ENCODE measurements at regions not wholly inside any gene's neighbourhood (a gene's known extent, or its start where the extent isn't known, plus 50 kb on each side); places are given as distances from the start of the nearest gene placed in this dataset.

DNA sequence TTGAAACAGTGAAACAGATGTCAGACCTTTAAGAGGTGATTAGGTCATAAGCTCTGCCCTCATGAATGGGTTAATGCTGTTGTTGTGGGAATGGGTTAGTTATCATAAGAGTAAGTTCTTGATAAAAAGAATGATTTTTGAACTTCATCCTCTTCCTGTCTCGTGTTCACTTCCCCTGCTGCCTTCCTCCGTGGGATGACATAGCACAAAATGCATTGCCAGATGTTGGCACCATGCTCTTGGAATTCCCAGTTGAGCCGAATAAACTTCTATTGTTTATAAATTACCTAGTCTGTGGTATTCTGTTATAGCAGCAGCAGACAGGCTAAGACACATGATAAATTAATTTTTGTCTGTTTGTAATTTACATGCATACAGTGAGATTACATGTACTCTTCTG, 112.0 kb upstream of the LRRC7 start:
- no peak for DNase-seq

DNA sequence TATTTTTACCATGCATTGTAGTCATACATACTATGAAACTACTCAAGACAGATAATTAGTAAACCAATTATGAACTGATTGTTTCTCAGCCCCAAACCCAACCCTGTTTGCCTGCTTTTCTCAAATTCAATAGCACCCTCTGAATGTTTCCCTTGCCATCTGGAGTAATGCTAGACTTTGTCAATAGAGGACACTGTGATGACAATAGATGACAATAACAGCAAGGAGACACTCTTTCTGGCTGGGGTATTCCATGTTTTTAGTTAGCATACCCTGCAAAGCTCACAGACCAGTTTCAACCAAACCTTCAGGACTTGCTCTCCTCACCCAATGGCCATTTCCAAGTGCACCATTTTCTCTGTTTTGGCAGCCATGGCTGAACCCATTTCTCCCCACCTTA, 108.5 kb upstream of the LRRC7 start:
- DNase-seq, result no peak

DNA sequence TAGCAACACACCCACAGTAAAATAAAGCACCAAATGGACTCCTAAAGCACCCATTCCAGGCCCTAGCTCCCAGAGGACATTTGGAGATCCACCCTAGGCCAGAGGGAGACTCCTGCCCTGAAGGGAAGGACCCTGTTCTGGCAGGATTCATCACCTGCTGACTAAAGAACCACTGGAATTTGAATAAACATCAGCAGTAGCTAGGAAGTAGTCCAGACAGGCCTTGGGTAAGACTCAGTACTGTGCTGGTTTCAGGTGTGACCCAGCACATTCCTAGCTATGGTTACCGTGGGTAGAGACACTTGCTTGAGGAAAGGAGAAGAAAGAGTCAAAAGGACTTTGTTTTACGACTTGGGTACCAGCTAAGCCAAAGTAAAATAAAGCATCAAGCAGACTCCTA, 92.7 kb upstream of the LRRC7 start:
- DNase-seq, result no peak

DNA sequence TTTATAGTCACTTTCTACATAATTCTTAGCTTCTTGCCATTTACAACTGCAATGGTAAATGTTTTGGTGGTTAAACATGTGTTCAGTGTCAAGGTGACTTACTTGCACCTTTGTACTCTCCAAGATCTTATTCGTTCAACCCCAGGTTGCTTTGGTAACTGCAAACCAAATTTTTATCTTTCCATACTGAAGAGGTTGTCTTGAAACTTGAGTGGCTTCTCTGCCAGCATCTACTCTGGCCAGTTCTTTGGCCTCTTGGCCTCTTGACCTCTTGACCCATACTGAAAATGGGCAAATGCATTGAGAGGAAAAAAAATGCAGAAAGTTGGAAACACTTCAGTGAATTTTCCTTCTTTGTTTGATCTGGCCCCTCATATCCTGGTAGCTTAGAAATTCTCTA, 88.0 kb upstream of the LRRC7 start:
- no peak for DNase-seq

DNA sequence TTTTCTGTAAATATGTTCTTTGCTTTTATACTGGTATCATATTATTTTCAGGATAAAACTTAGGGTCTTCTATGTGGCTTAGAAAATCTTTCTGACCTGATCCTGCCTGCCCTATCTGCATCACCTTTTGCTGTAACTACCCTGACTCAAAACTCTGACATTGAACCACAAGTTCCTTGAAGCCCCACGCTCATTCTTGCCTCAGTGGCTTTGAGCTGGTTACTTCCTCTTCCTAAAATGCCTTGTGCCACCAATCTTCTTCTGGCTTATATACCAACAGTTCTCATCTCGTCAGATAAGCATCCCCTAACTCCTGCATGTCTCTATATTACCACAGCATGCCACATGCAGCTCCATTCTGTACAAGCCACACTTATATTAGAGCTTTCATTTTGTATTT, 84.5 kb upstream of the LRRC7 start:
- DNase-seq, result no peak

DNA sequence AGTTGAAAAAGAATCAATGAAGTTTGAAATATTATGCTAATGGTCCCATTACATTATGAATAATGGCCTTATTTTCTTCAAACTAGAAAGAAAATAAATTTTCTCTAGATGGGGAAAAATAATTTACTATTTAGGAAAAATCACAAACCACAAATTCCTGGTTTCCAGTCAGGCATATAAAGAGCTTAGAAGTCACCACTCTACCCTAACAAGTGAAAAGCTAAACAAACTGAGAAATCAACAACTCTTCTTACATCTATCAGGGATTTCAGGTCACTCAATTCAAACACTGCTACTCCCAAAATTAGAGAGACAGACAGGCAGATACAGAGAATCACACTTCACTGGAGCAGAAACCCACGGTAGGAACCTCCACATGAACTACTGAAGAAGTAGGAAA, 82.1 kb upstream of the LRRC7 start:
- no peak for DNase-seq

DNA sequence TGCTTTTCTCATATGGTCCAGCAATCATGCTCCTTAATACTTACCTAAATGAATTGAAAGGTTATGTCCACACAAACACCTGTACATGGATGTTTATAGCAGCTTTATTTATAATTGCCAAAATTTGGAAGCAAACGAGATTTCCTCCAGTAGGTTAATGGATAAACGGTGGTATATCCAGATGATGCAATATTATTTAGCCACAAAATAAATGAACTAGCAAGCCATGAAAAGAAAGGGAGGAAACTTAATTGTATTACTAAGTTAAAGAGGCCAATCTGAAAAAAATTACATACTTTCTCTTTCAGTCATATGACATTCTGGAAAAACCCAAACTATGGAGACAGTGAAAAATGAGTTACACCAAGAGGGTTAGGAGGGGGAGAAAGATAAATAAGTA, 76.3 kb upstream of the LRRC7 start:
- DNase-seq, result no peak

DNA sequence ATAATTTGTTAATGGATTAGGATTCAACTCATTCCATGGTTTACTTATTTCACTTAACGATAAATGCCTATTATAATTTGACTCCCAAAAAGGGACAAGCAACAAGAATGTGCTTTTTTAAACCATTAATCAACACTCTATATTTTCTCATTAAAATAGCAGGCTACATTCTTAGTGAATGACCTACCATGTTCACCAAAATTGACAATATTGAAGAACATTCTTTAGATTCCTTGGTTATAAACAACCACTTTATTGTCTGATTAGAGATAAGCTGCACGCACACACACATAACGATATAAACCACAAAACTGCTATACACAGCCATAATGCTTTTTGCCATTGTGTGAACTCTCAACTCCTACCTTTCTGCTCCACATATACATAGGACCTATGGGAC, 75.4 kb upstream of the LRRC7 start:
- no peak for DNase-seq

DNA sequence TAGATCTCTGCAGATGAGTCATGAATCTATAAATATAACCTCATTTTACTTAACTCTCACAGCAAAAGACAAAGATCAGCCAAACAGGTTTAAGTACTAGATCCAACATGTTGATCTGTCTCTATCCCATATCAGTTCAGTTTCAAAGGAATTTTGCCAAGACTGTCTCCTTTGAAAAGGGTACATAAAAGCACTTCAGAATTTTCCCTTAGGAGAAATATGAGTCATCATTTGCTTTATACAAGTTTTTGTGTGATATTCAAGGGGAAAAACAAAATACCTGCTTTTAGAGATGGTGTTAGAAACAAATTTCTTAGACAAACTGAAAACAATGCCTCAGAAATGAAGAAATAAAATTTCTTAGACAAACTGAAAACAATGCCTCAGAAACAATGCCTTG, 73.5 kb upstream of the LRRC7 start:
- peak; percentile 23 for DNase-seq

DNA sequence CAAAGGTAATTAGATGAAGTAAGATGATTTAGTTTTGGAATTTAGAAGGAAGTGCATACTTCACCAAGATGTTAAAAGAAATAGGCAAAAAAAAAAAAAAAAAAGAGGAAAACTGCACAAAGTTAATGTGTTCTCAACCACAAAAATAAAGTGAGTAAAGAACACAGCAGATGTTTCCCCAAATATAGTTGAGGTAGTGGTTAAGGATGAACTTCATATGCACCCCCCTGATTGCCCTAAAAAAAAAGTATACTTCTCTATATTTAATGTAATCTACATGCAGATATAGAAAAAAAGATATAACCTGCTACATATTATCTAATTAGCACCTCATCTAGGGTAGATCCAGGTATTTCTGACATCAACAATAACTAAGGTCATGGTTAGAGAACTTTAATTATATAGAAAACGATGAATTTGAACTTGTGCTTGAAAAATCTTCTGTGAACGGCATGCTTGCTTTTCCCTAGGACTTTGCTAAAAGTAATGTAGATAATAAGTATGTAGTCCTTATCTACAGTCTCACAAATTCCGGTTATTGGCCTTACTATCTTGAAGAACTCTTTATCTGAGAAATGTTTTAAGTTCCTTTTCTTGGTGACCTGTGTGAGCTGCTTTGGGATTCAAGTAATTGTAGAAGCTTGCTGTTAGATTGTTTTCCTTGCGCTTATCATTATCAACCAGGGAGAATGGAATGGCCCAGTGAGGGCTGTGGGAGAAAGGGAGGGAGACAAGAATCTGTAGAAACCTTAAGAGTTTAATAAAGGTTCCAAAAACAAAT, 70.1 kb upstream of the LRRC7 start:
- DNase-seq, result no peak

DNA sequence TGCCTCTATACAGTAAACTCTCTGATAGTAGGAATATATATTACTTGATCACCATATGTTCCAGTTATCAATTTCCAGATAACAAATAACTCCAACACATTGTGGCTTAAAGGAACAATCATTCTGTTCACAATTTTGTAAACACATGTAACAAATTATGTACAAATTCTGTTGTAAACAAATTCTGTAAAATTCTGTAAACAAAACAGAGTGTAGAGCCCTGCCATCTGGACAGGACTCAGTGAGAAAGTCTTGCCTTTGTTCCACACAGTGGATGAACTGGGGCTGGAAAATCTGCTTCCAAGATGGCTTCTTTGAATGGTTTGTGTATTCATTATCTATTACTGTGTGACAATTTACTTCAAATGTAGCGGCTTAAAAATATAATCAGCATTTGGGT, 69.0 kb upstream of the LRRC7 start:
- no peak for DNase-seq

DNA sequence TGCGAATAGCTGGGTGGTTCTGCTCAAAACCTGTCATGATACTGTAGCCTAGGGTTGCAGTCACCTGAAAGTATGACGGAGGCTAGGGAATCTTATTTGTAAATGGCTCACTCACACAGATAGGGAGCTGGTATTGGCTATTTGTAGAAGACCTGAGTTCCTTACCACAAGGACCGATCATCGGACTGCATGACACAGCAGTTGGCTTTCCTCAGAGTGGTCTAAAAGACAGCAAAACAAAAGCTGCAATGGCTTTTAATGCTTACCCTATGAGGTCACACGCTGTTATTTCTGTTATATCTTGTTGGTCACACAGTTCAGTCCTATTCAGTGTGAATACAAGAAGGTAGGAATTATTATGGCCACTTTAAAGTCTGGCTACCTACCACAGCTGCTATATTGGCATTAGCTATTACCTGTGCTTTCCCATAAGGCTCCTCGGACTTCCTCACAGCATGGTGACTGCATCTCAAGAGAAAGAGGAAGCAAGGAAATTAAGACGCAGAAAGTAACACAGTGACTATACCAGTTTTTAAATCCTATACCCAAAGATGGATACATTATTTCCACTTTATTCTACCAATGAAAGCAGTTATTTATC, 68.4 kb upstream of the LRRC7 start:
- no peak for DNase-seq

DNA sequence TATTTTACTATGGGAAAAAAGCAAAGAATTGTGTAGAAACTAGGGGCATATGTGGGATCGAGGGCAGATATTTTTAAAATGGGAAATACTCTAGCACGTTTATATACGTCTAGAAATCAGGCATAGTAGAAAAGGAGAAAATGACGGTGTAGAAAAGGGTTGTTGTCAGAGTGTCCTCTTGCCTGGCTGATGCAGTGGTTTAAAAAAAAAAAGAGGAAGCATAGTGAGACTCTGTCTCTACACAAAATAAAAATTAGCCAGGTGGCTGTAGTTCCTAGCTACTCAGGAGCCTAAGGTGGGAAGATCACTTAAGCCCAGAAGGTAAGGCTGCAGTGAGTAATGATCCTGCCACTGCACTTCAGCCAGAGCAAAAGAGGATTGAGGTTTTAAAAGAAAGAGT, 64.7 kb upstream of the LRRC7 start:
- no peak for DNase-seq

DNA sequence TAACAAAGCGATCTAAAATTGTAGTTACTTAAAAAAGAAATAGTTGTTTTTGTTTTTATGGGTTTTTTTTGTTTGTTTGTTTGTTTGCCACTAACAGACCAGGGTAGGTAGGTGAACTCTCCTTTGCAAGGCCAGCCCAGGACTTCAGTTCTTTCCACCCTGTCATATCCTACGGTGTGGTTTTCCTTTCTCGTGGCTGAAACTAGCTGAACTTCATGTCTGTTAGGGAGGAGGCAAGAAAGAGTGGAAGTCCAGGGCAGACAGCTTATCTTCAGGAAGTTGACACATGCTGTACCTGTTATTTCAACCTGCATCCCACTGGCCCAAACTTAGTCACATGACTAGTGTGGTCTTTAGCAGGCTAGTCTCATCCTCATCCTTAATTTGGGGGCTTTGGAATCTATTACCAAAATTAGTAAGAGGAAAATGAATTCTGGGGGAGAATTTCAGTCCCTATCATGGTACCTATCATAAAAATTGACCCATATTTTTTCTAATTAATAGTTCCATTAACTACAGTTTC, 62.9 kb upstream of the LRRC7 start:
- DNase-seq, result no peak

DNA sequence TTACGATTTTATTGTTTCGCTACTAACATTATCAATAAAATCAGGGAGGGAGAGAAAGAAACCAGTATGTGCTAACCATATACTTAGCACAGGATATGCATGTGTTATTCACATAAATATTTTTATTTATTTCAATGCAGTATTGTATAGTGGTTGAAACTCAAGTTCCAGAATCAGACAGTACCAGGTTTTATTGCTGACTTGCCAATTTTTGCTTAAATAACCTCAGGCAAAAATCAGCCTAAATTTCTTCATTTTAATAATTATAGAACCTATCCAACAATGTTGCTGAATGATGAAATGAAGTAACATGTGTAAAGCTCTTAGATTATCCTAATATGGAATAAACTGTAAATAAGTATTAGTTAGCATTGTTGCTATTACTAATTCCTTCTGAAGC, 61.4 kb upstream of the LRRC7 start:
- DNase-seq, result no peak

DNA sequence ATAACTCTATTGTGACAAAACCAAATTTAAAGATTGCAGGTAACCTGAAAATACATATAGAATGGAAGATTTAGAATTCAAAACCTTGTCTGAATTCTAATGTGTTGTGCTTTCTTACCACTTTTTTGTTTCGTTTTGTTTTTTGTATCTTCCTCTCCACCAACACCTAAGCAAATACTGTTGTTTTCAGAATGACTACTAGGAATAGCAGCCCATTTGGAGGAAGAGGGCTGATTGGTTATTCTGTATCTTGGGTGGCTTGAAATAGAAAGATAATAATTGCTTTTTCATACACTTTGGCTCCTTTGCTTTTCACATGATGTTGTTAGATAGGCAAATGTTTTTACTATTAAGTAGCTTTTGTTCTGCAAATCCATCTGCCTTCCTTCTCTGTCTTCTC, 61.0 kb upstream of the LRRC7 start:
- no peak for DNase-seq

DNA sequence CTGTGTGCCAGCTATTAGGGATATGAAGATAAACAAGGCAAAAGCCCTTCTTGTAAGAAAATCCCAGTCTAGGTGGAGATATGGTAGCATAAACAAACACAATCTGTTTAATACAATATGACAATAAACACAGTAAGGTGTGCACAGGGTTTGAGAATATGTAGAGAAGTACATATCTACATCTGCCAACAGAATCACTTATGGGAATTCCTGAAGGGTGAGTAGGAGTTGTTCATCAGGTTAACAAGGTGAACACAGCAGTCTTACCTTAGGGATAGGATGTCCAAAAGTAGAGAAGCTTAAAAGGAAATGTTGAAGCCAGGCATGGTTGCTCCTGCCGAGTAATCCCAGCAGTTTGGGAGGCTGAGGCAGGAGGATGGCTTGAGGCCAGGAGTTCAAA, 57.7 kb upstream of the LRRC7 start:
- no peak for DNase-seq

DNA sequence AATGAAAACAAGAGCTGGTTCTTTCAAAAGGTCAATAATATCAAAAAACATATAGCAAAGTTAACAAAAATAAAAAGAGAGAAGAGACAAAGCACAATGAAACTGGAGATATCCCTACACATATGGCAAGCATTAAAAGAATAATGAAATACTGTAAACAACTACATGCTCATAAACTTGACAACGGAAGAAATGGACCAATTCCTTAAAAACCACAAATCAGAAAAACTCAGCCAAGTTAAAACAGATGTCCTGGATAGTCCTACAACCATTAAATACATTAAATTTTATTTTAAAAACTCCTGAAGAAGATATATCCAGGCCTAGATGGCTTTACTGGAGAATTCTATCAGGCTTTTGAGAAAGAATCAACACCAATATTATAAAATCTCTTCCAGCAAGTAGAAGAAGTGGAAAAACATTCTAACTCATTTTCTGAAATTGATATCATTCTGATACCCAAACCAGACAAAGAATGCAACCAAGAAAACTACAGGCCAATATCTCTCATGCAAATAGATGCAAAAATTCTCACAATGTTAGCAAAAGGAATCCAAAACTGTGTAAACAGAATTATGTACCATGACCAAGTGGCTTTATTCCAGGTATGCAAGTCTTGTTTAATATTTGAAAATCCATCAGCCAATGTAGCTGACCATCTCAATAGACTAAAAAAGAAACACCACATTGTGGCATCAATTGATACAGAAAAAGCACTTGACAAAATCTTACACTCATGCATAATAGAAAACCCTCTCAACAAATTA, 56.1 kb upstream of the LRRC7 start:
- peak; percentile 19 for DNase-seq

DNA sequence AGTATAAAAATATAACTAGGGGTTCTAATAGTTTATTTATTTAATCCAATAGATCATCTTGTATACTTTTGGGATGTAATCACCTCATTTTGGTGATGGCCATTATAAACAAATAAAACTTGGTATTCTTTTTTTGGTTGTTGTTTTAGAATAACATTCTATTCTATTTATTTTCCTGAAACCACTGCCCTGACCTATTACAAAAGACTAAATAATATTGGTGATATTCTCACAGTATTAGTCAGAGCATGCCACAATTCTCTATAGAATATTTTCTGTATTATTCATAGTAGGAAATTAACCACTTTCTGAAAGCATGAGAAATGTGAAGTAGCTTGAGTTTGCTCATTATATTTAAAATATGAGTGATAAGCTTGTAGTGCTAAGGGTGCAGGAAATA, 54.1 kb upstream of the LRRC7 start:
- no peak for DNase-seq

Measured in skin of body (tissue), 1 donor.